ENCODE measurements at regions not wholly inside any gene's neighbourhood (a gene's known extent, or its start where the extent isn't known, plus 50 kb on each side); places are given as distances from the start of the nearest gene placed in this dataset.

GRCh38 chr12:13452955-13453570 lies 256.5 kb downstream of the EMP1 start:
- TF ChIP-seq CTCF (IDR thresholded peaks at IDR 0.05; ENCODE audit: low read depth, low read length, missing input control) = no peak
- TF ChIP-seq YY1 (IDR thresholded peaks at IDR 0.05) = no peak
- TF ChIP-seq HNF4G (IDR thresholded peaks at IDR 0.05) = no peak
- no peak for TF ChIP-seq MAX (IDR thresholded peaks at IDR 0.05)
- no peak for TF ChIP-seq REST (IDR thresholded peaks at IDR 0.05)
- no peak for TF ChIP-seq JUND (IDR thresholded peaks at IDR 0.05)
- TF ChIP-seq FOXA2 (IDR thresholded peaks at IDR 0.05) = no peak
- TF ChIP-seq GABPA (IDR thresholded peaks at IDR 0.05 in 1 of 2, conservative IDR thresholded peaks at IDR 0.05 in 1 of 2) = no peak
- TF ChIP-seq TAF1 (conservative IDR thresholded peaks at IDR 0.05) = no peak
- no peak for TF ChIP-seq RAD21 (IDR thresholded peaks at IDR 0.05)
- no peak for TF ChIP-seq ZBTB33 (IDR thresholded peaks at IDR 0.05)
- no peak for TF ChIP-seq ATF3 (IDR thresholded peaks at IDR 0.05)
- TF ChIP-seq HNF4A (conservative IDR thresholded peaks at IDR 0.05) = no peak
- no peak for TF ChIP-seq EGR1 (IDR thresholded peaks at IDR 0.05; ENCODE audit: low read depth in 2 of 2)

All from liver (tissue), 3 donors.